Heart right ventricle (tissue), 16 donors: ENCODE measurements at regions not wholly inside any gene's neighbourhood (a gene's known extent, or its start where the extent isn't known, plus 50 kb on each side); places are given as distances from the start of the nearest gene placed in this dataset.

Experiments used
- ATAC-seq, 8 donors: fragments of 200-7000 bp; cut with Tn5 transposase; one replicate each; pipeline ENCODE4 v1.9.1; 2020; ENCODE audit warnings: mild to moderate bottlenecking in 8 of 8, moderate library complexity in 8 of 8, moderate number of reproducible peaks in 1 of 8
- DNase-seq, 2 donors: peaks; one replicate each; pipeline ENCODE4 v3.0.0-alpha.2; 2020
- H3K27ac ChIP-seq, 10 donors: fragments of 200-600 bp; sonication (generic) in 2 of 10; one replicate each; pipeline versions ENCODE4 v1.5.0 to v1.8.0; 2020 to 2022; ENCODE audit warnings: mild to moderate bottlenecking in 3 of 10
- H3K27me3 ChIP-seq, 7 donors: fragments of 200-600 bp; one replicate each; pipeline ENCODE4 v1.8.0; 2021 to 2022; ENCODE audit warnings: mild to moderate bottlenecking in 2 of 7
- H3K36me3 ChIP-seq, 9 donors: fragments of 200-600 bp; sonication (generic) in 1 of 9; one replicate each; pipeline versions ENCODE4 v1.5.0 to v1.8.0; 2020 to 2022; ENCODE audit warnings: mild to moderate bottlenecking in 2 of 9
- H3K4me1 ChIP-seq, 9 donors: fragments of 200-600 bp; sonication (generic) in 1 of 9; one replicate each; pipeline versions ENCODE4 v1.5.0 to v1.8.0; 2020 to 2022; ENCODE audit warnings: mild to moderate bottlenecking in 4 of 9
- H3K4me3 ChIP-seq, 10 donors: fragments of 200-600 bp; sonication (generic) in 2 of 10; one replicate each; pipeline versions ENCODE4 v1.5.0 to v1.8.0; 2020 to 2022; ENCODE audit warnings: mild to moderate bottlenecking in 7 of 10, moderate library complexity in 2 of 10
- H3K9me3 ChIP-seq, 11 donors: fragments of 200-600 bp in 10 of 11; sonication (generic) in 2 of 11; one replicate each; pipeline versions ENCODE4 v1.5.0 to v1.8.0; 2013 to 2022; ENCODE audit warnings: mild to moderate bottlenecking in 2 of 11, control low read depth in 1 of 11, moderate library complexity in 1 of 11
- WGBS, 2 donors: extraction: QIAGEN DNeasy Blood & Tissue Kit; methylation state at CpG; one replicate each; pipeline ENCODE4 v1.1.7; 2013; ENCODE audit warnings: inconsistent platforms in 1 of 2; 5-methylcytosine and 5-hydroxymethylcytosine counted together
- intact Hi-C, 10 donors: fragments of 100-400 bp; cut with DNase I; formaldehyde crosslinking; loops; one replicate each; pipeline versions ENCODE4 v1.11.1 to v1.14.2; 2022
- TF ChIP-seq, protein P1 (sequence below), 9 donors: fragments of 200-600 bp; sonication (generic) in 2 of 9; IDR thresholded peaks; one replicate each; pipeline versions ENCODE4 v1.5.0 to v1.8.0; 2021 to 2022; ENCODE audit warnings: antibody characterized with exemption in 9 of 9, mild to moderate bottlenecking in 5 of 9, moderate library complexity in 1 of 9
- donor health status: Arrhythmogenic right ventricular cardiomyopathy.
- donor health status: ischemic (EF 13 %, LVEDD 7.1; RV severe dilation, severe dysfunction).
- donor health status: healthy with polysubstance abuse.
- donor health status: DM: no; HTN: yes; CAD: no.
- donor health status: DM: no; HTN: no; CAD: no.
- donor health status: ischemic (EF 25% LVEDD 6.9; RV normal size, moderate dysfunction).
- donor health status: ischemic (EF 25% LVEDD 5.7; RV mildly dilated, moderate dysfunction).
- donor health status: healthy.
- donor health status: DM: yes; HTN: yes; CAD: no.
- donor health status: Ischemic cardiomyopathy.
- donor health status: ischemic (EF 35%, LVEDD 5.7; RV mildly dilated, moderate dysfunction).
- donor health status: nonischemic (EF 11% LVEDD 7.7; RV severe dilation, severe dysfunction).
- donor health status: DM: yes; HTN: yes; CAD: no.
- donor health status: PGD.
- donor health status: ischemic (EF 29% LVEDD 5.4; RV normal size, mild dysfunction).
- donor health status: nonischemic (EF 23%, LVEDD 6.1; RV moderate dilation, normal function).

GRCh38 chr10:128936392-128936791 is 530.6 kb upstream of the MGMT start:
- H3K36me3 ChIP-seq: no peaks in the 10 kb centered on the region
- DNase-seq (no peak), ATAC-seq (no peak)
- H3K4me3 ChIP-seq: no peak overlapping the region
- H3K27me3 ChIP-seq: peaks cover 0 to 3% (median 0%) of the 10 kb centered on the region in 7 donors
- intact Hi-C loops: no loop called here
- TF ChIP-seq, protein P1, sequence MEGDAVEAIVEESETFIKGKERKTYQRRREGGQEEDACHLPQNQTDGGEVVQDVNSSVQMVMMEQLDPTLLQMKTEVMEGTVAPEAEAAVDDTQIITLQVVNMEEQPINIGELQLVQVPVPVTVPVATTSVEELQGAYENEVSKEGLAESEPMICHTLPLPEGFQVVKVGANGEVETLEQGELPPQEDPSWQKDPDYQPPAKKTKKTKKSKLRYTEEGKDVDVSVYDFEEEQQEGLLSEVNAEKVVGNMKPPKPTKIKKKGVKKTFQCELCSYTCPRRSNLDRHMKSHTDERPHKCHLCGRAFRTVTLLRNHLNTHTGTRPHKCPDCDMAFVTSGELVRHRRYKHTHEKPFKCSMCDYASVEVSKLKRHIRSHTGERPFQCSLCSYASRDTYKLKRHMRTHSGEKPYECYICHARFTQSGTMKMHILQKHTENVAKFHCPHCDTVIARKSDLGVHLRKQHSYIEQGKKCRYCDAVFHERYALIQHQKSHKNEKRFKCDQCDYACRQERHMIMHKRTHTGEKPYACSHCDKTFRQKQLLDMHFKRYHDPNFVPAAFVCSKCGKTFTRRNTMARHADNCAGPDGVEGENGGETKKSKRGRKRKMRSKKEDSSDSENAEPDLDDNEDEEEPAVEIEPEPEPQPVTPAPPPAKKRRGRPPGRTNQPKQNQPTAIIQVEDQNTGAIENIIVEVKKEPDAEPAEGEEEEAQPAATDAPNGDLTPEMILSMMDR (IDR thresholded peaks at IDR 0.05): no peak
- no peaks in the 10 kb centered on the region for H3K4me1 ChIP-seq
- H3K27ac ChIP-seq: no peak overlapping the region
- no peaks in the 10 kb centered on the region for H3K9me3 ChIP-seq
- WGBS, 2 donors: 95 to 97% methylated on average over 9 of the region's 9 CpGs

DNA sequence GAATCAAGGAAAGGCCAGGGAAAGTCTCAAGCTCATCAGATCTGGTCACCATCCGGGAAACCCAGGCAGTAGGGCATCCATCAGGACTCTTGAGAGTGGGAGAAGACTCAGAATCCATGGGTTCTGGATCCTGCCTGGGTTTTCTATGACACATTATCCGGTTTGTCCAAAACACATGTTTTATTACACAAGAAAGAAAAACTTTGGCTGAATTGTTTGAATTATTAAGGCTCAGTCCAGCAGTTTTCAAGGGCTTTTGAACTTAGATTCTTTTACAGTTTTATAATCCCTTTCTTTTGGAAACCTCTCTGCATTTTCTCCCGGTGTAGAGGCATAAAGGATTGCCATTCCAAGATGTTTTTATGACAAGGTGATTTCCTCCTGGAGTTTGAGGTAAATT is 528.5 kb upstream of the MGMT start:
- no peaks in the 10 kb centered on the region for H3K36me3 ChIP-seq
- intact Hi-C loops: no loop called here
- ATAC-seq: peak in 2 of 8 donors; percentile 34 to 54
- no peak for DNase-seq
- no peaks in the 10 kb centered on the region for H3K4me1 ChIP-seq
- no peak overlapping the region for H3K4me3 ChIP-seq
- 77 to 79% methylated on average over 3 of the region's 3 CpGs for WGBS, 2 donors
- H3K27ac ChIP-seq: no peak overlapping the region
- H3K9me3 ChIP-seq: no peaks in the 10 kb centered on the region
- TF ChIP-seq, protein P1 (IDR thresholded peaks at IDR 0.05): no peak
- peaks cover 0 to 3% (median 0%) of the 10 kb centered on the region in 7 donors for H3K27me3 ChIP-seq

GRCh38 chr10:128940081-128940480 is 527.0 kb upstream of the MGMT start:
- no peak overlapping the region for H3K4me3 ChIP-seq
- intact Hi-C loops: no loop called here
- no peak overlapping the region for H3K27ac ChIP-seq
- no peak for DNase-seq
- H3K36me3 ChIP-seq: no peaks in the 10 kb centered on the region
- peaks cover 0 to 3% (median 0%) of the 10 kb centered on the region in 9 donors for H3K4me1 ChIP-seq
- peaks cover 0 to 3% (median 0%) of the 10 kb centered on the region in 7 donors for H3K27me3 ChIP-seq
- no peak for ATAC-seq
- TF ChIP-seq, protein P1 (IDR thresholded peaks at IDR 0.05): no peak
- 90 to 94% methylated on average over 5 of the region's 5 CpGs for WGBS, 2 donors
- H3K9me3 ChIP-seq: no peaks in the 10 kb centered on the region

DNA sequence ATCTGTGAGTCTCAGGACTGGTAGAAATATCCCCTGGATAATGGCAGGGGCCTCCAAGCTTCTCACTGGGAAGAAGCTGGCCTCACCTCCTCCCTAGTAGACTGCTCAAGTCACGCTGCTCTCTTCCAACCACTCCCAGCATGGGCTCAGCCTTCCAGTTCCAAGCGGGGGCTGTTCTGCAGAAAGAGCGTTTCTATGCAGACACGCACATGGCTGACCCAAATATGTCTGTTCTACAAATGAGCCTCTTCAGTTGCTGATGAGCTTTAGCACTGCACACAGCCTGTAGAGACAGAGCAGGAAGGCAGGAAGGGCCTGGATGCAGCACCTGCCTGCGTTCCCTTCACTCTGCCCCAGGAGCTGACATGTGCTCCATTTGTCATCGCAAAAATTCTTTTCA is 523.9 kb upstream of the MGMT start:
- DNase-seq: no peak
- H3K27ac ChIP-seq: no peak overlapping the region
- H3K9me3 ChIP-seq: peaks cover 0 to 9% (median 0%) of the 10 kb centered on the region in 11 donors
- TF ChIP-seq, protein P1 (IDR thresholded peaks at IDR 0.05): no peak
- peaks cover 0 to 12% (median 3%) of the 10 kb centered on the region in 9 donors for H3K4me1 ChIP-seq
- H3K4me3 ChIP-seq: no peak overlapping the region
- H3K36me3 ChIP-seq: no peaks in the 10 kb centered on the region
- peak in 2 of 8 donors; percentile 30 to 43 for ATAC-seq
- H3K27me3 ChIP-seq: peaks cover 0 to 3% (median 0%) of the 10 kb centered on the region in 7 donors
- intact Hi-C loops: no loop called here
- 74 to 79% methylated on average over 6 of the region's 6 CpGs for WGBS, 2 donors
